ENCODE measurements at regions not wholly inside any gene's neighbourhood (a gene's known extent, or its start where the extent isn't known, plus 50 kb on each side); places are given as distances from the start of the nearest gene placed in this dataset.

- TF ChIP-seq CTCF (conservative IDR thresholded peaks at IDR 0.05; ENCODE audit: low read length) (no peak), EZH2phosphoT487 (IDR thresholded peaks at IDR 0.05; ENCODE audit: borderline replicate concordance) (no peak)
Observed at GRCh38 chr12:33061844-33062243, 165.3 kb upstream of the PKP2 start.

Data from Loucy (cell line).